ENCODE measurements at regions not wholly inside any gene's neighbourhood (a gene's known extent, or its start where the extent isn't known, plus 50 kb on each side); places are given as distances from the start of the nearest gene placed in this dataset.

DNA sequence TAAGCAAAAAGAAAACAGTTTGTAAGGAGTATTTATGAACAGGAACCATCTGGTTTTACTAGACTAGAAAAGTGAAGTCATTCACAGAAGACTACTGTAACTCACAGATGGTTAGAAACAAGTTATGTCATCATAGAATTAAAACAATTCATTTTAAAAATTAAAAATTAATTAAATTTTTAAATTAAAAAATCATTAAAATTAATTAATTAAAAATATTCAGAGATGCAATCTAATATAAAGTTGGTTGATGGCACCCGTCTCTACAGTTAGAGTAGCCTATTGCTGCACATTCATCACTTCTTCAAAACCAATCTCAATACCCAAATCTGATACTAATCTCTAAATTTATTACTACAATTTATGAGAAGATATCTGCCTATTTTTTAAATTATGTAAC is 454.8 kb upstream of the NUPR2 start:
- H2BK12ac ChIP-seq (ENCODE audit: low read depth, low read length) = no peak overlapping the region
- H2BK5ac ChIP-seq (ENCODE audit: low read depth, low read length) = no peak overlapping the region
- H3K79me1 ChIP-seq (ENCODE audit: low read depth, low read length) = no peaks in the 10 kb centered on the region
- no peak overlapping the region for H2BK20ac ChIP-seq (ENCODE audit: low read length)
- no peak overlapping the region for H3K56ac ChIP-seq (replicated peaks; ENCODE audit: insufficient read length, low read depth, low read length)
- CTCF ChIA-PET (ENCODE audit: partially characterized antibody) = no interaction called here
- no peak overlapping the region for H2BK120ac ChIP-seq (replicated peaks; ENCODE audit: low read depth, low read length)
- WGBS, 2 experiments (ENCODE audit: extremely low coverage in 1 of 2, insufficient coverage in 1 of 2, insufficient read length in 1 of 2, insufficient replicate concordance in 2 of 2, low coverage in 1 of 2, low lambda C conversion rate in 2 of 2, missing lambda C conversion rate in 1 of 2) = 80% methylated on average over 1 of the region's 1 CpG; no CpG with 5 or more reads in 1 of the 2 experiments
- TF ChIP-seq EGR1 (IDR thresholded peaks at IDR 0.05; ENCODE audit: borderline replicate concordance, low read depth, low read length) = no peak
- no peak for TF ChIP-seq TAF1 (IDR thresholded peaks at IDR 0.05; ENCODE audit: low read depth, low read length)
- TF ChIP-seq, protein P1, sequence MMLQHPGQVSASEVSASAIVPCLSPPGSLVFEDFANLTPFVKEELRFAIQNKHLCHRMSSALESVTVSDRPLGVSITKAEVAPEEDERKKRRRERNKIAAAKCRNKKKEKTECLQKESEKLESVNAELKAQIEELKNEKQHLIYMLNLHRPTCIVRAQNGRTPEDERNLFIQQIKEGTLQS (IDR thresholded peaks at IDR 0.05; ENCODE audit: insufficient read depth, low read depth, low read length) = no peak
- no peak for TF ChIP-seq RFX5 (IDR thresholded peaks at IDR 0.05; ENCODE audit: borderline replicate concordance, low read depth, low read length)
- no peak for TF ChIP-seq CEBPB (IDR thresholded peaks at IDR 0.05; ENCODE audit: low read depth, low read length)
- TF ChIP-seq, protein P2, sequence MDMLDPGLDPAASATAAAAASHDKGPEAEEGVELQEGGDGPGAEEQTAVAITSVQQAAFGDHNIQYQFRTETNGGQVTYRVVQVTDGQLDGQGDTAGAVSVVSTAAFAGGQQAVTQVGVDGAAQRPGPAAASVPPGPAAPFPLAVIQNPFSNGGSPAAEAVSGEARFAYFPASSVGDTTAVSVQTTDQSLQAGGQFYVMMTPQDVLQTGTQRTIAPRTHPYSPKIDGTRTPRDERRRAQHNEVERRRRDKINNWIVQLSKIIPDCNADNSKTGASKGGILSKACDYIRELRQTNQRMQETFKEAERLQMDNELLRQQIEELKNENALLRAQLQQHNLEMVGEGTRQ (IDR thresholded peaks at IDR 0.05; ENCODE audit: low read length) = no peak
- TF ChIP-seq YY1 (IDR thresholded peaks at IDR 0.05; ENCODE audit: low read depth, low read length) = no peak
- TF ChIP-seq, protein P3, sequence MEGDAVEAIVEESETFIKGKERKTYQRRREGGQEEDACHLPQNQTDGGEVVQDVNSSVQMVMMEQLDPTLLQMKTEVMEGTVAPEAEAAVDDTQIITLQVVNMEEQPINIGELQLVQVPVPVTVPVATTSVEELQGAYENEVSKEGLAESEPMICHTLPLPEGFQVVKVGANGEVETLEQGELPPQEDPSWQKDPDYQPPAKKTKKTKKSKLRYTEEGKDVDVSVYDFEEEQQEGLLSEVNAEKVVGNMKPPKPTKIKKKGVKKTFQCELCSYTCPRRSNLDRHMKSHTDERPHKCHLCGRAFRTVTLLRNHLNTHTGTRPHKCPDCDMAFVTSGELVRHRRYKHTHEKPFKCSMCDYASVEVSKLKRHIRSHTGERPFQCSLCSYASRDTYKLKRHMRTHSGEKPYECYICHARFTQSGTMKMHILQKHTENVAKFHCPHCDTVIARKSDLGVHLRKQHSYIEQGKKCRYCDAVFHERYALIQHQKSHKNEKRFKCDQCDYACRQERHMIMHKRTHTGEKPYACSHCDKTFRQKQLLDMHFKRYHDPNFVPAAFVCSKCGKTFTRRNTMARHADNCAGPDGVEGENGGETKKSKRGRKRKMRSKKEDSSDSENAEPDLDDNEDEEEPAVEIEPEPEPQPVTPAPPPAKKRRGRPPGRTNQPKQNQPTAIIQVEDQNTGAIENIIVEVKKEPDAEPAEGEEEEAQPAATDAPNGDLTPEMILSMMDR (IDR thresholded peaks at IDR 0.05; ENCODE audit: control extremely low read depth in 1 of 3, insufficient read depth in 1 of 3, low read depth in 1 of 3, low read length in 3 of 3) = no peak
- TF ChIP-seq CTBP2 (IDR thresholded peaks at IDR 0.05; ENCODE audit: borderline replicate concordance, insufficient read depth, insufficient read length, low read length) = no peak
- TF ChIP-seq JUND (IDR thresholded peaks at IDR 0.05; ENCODE audit: low read length) = no peak
- TF ChIP-seq ASH2L (IDR thresholded peaks at IDR 0.05; ENCODE audit: low read length) = no peak
- no peak overlapping the region for H3K4me3 ChIP-seq (ENCODE audit: extremely low read depth in 1 of 4, insufficient read depth in 2 of 4, low read depth in 3 of 4, low read length in 4 of 4)
- no peak overlapping the region for H4K5ac ChIP-seq (ENCODE audit: insufficient read length, low read depth, low read length)
- POLR2A ChIA-PET (ENCODE audit: partially characterized antibody) = no interaction called here
- no peaks in the 10 kb centered on the region for H3K79me2 ChIP-seq (ENCODE audit: control insufficient read depth in 1 of 2, insufficient read depth in 2 of 2, low read length in 2 of 2)
- no peak for FAIRE-seq
- H4K20me1 ChIP-seq (replicated peaks in 1 of 2; ENCODE audit: control insufficient read depth in 1 of 2, insufficient read depth in 2 of 2, low read length in 2 of 2) = no peaks in the 10 kb centered on the region
- H3K9me3 ChIP-seq (ENCODE audit: insufficient read depth in 2 of 2, low read depth in 1 of 2, low read length in 1 of 2) = peaks cover 35 to 66% of the 10 kb centered on the region in 2 experiments
- H3K23me2 ChIP-seq (ENCODE audit: low read depth, low read length) = no peaks in the 10 kb centered on the region
- H3K36me3 ChIP-seq (ENCODE audit: control insufficient read depth in 2 of 4, insufficient read depth in 4 of 4, low read length in 3 of 4) = no peaks in the 10 kb centered on the region; a peak in 1 of 8 replicates
- no peak overlapping the region for H3K4me2 ChIP-seq (ENCODE audit: insufficient read depth in 1 of 2, low read depth in 2 of 2, low read length in 2 of 2)
- H4K91ac ChIP-seq (replicated peaks; ENCODE audit: insufficient read length, low read length) = no peak overlapping the region
- no peaks in the 10 kb centered on the region for H3K4me1 ChIP-seq (replicated peaks in 1 of 4; ENCODE audit: control insufficient read depth in 3 of 4, insufficient read depth in 4 of 4, low read length in 3 of 4)
- no peak overlapping the region for H4K8ac ChIP-seq (ENCODE audit: extremely low read depth, insufficient read depth, low read length)
- H3K14ac ChIP-seq (ENCODE audit: insufficient read length) = no peak overlapping the region
- H2AFZ ChIP-seq (ENCODE audit: low read length) = no peak overlapping the region
- H3K27ac ChIP-seq (ENCODE audit: low read depth, low read length) = no peak overlapping the region
- H3K9ac ChIP-seq (replicated peaks in 1 of 4; ENCODE audit: extremely low read depth in 1 of 4, low read depth in 3 of 4, low read length in 3 of 4) = no peak overlapping the region
- H3K23ac ChIP-seq (ENCODE audit: insufficient read length) = no peak overlapping the region
- no peak overlapping the region for H2BK15ac ChIP-seq (ENCODE audit: low read length)
- H3K27me3 ChIP-seq (replicated peaks in 1 of 4; ENCODE audit: control insufficient read depth in 3 of 4, extremely low read depth in 1 of 4, insufficient read depth in 3 of 4, low read length in 3 of 4) = no peaks in the 10 kb centered on the region
- H3K4ac ChIP-seq (replicated peaks; ENCODE audit: insufficient read length, low read depth, low read length) = no peak overlapping the region
- no peak for DNase-seq (ENCODE audit: low read depth in 1 of 2, low spot score in 2 of 2)
- no peak overlapping the region for H2AK5ac ChIP-seq (ENCODE audit: low read depth, low read length)
- H3K18ac ChIP-seq (ENCODE audit: extremely low read depth, low read length) = no peak overlapping the region

All from H1 (cell line).